KMS-11 (cell line): ENCODE measurements at regions not wholly inside any gene's neighbourhood (a gene's known extent, or its start where the extent isn't known, plus 50 kb on each side); places are given as distances from the start of the nearest gene placed in this dataset.
"Not testable (repeated sequence)": the region's sequence is repeated elsewhere in the genome, so short reads cannot be mapped to it uniquely, and the experiment has no call there.

ENCODE experiments used
- H2AFZ ChIP-seq: fragments of 200-600 bp; sonication (generic); 2 replicates; pipeline ENCODE4 v1.6.1; 2016; ENCODE audit warnings: antibody characterized with exemption, mixed run types, low read depth
- H3K27ac ChIP-seq: fragments of 200-600 bp; sonication (generic); 2 replicates; pipeline ENCODE4 v1.6.1; 2016; ENCODE audit warnings: mild to moderate bottlenecking, mixed run types
- H3K27me3 ChIP-seq: fragments of 200-600 bp; sonication (generic); 2 replicates; pipeline ENCODE4 v1.6.1; 2017; ENCODE audit warnings: mild to moderate bottlenecking, low read depth, mixed run types, moderate library complexity; ENCODE audit not compliant: insufficient read depth
- H3K36me3 ChIP-seq: fragments of 200-600 bp; sonication (generic); 2 replicates; pipeline ENCODE4 v1.6.1; 2017; ENCODE audit warnings: mild to moderate bottlenecking, mixed run types; ENCODE audit not compliant: insufficient read depth
- H3K4me1 ChIP-seq: fragments of 200-600 bp; sonication (generic); 2 replicates; pipeline ENCODE4 v1.6.1; 2016; ENCODE audit warnings: mild to moderate bottlenecking, low read depth, mixed run types; ENCODE audit not compliant: poor library complexity, severe bottlenecking
- H3K4me2 ChIP-seq: fragments of 200-600 bp; sonication (generic); 2 replicates; pipeline ENCODE4 v1.7.0; 2016; ENCODE audit warnings: mild to moderate bottlenecking, mixed run types
- H3K4me3 ChIP-seq: fragments of 200-600 bp; sonication (generic); IDR thresholded peaks from 2 replicates; pipeline ENCODE4 v1.6.1; 2017; ENCODE audit warnings: low read depth, low read length, mixed read lengths; ENCODE audit not compliant: insufficient read depth
- H3K79me2 ChIP-seq: fragments of 200-600 bp; sonication (generic); 2 replicates; pipeline ENCODE4 v1.6.1; 2016; ENCODE audit warnings: low read depth, mixed run types; ENCODE audit not compliant: insufficient read depth
- H3K9ac ChIP-seq: fragments of 200-600 bp; sonication (generic); 2 replicates; pipeline ENCODE4 v1.6.1; 2016; ENCODE audit warnings: mild to moderate bottlenecking, mixed run types
- H4K20me1 ChIP-seq: fragments of 200-600 bp; sonication (generic); 2 replicates; pipeline ENCODE4 v1.6.1; 2016; ENCODE audit warnings: mild to moderate bottlenecking, mixed run types; ENCODE audit not compliant: insufficient read depth
- TF ChIP-seq, protein P1 (sequence below): fragments of 200-600 bp; sonication (generic); conservative IDR thresholded peaks from 2 replicates; pipeline ENCODE4 v1.6.1; 2017; ENCODE audit warnings: low read depth, mild to moderate bottlenecking, antibody characterized with exemption, low read length, moderate library complexity, mixed read lengths

DNA sequence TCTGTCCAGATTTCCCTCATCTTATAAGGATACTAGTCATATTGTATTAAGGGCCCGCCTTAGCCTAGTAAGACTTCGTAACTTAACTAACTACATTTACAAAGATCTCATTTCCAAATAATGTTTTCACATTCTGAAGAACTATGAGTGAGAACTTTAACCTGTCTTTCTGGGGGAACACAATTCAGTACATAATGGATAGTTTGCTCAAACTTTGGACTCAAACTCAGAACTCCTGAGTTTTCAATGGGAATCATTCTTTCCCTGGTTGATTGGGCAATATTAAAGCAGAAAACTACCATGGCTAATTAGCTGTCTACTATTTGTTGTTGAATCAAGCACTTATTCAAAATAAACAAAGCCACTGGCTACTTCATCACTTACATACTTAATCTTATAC, 522.9 kb downstream of the REEP3 start:
- Histone ChIP-seq H3K79me2 (no peaks in the 10 kb centered on the region), H3K4me1 (peaks cover 11% of the 10 kb centered on the region), H4K20me1 (no peaks in the 10 kb centered on the region), H3K4me3 (no peak overlapping the region), H3K27ac (no peak overlapping the region), H3K9ac (no peak overlapping the region), H3K27me3 (peaks cover 16% of the 10 kb centered on the region), H3K4me2 (no peak overlapping the region), H2AFZ (no peak overlapping the region), H3K36me3 (no peaks in the 10 kb centered on the region)
- TF ChIP-seq, protein P1, sequence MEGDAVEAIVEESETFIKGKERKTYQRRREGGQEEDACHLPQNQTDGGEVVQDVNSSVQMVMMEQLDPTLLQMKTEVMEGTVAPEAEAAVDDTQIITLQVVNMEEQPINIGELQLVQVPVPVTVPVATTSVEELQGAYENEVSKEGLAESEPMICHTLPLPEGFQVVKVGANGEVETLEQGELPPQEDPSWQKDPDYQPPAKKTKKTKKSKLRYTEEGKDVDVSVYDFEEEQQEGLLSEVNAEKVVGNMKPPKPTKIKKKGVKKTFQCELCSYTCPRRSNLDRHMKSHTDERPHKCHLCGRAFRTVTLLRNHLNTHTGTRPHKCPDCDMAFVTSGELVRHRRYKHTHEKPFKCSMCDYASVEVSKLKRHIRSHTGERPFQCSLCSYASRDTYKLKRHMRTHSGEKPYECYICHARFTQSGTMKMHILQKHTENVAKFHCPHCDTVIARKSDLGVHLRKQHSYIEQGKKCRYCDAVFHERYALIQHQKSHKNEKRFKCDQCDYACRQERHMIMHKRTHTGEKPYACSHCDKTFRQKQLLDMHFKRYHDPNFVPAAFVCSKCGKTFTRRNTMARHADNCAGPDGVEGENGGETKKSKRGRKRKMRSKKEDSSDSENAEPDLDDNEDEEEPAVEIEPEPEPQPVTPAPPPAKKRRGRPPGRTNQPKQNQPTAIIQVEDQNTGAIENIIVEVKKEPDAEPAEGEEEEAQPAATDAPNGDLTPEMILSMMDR: no peak

DNA sequence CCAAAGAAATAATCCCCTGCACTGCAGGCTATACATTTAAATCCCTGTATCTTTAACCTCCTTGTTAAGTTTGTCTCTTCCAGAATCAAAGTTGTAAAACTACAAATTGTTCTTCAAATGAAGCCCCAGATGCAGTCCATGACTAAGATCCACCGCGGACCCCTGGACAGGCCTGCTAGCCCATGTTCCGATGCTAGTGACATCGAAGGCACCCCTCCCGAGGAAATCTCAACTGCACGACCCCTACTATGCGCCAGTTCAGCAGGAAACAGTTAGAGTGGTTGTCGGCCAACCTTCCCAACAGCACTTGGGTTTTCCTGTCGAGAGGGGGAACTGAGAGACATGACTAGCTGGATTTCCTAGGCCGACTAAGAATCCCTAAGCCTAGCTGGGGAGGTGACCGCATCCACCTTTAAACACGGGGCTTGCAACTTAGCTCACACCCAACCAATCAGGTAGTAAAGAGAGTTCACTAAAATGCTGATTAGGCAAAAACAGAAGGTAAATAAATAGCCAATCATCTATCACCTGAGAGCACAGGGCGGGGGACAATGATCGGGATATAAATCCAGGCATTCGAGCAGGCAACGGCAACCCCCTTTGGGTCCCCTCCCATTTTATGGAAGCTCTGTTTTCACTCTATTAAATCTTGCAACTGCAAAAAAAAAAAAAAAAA, 523.9 kb downstream of the REEP3 start:
- H2AFZ ChIP-seq: not testable (repeated sequence)

DNA sequence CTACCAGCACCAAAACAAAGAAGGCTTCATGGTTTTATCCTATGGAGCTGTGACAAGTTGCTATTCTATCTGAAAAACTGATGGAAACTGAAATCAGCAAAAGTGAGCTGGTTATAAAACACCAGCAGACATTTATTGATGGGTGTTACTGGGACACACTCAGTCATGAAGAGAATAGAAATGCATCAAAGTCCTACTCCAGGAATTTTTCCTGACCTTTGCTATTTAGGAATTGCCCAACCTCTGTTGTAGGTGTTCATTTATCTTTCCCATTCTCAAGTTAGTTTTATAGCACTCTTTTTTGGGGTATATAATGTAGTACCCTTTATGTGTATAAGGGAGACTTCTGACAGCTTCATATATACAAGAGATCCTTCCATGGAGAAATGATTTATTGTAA, 533.2 kb downstream of the REEP3 start:
- H3K27me3 ChIP-seq: no peaks in the 10 kb centered on the region
- H3K36me3 ChIP-seq: no peaks in the 10 kb centered on the region
- H3K27ac ChIP-seq: no peak overlapping the region
- H3K4me1 ChIP-seq: no peaks in the 10 kb centered on the region
- H4K20me1 ChIP-seq: no peaks in the 10 kb centered on the region
- H3K4me2 ChIP-seq: no peak overlapping the region
- no peak overlapping the region for H3K4me3 ChIP-seq
- no peak overlapping the region for H3K9ac ChIP-seq
- no peaks in the 10 kb centered on the region for H3K79me2 ChIP-seq
- TF ChIP-seq, protein P1: no peak
- H2AFZ ChIP-seq: no peak overlapping the region

More for the DNA sequence above, 523.9 kb downstream of the REEP3 start:
- H3K36me3 ChIP-seq, H3K9ac ChIP-seq, H3K79me2 ChIP-seq, H4K20me1 ChIP-seq, H3K27ac ChIP-seq, H3K27me3 ChIP-seq, H3K4me2 ChIP-seq, H3K4me1 ChIP-seq, H3K4me3 ChIP-seq: not testable (repeated sequence)

DNA sequence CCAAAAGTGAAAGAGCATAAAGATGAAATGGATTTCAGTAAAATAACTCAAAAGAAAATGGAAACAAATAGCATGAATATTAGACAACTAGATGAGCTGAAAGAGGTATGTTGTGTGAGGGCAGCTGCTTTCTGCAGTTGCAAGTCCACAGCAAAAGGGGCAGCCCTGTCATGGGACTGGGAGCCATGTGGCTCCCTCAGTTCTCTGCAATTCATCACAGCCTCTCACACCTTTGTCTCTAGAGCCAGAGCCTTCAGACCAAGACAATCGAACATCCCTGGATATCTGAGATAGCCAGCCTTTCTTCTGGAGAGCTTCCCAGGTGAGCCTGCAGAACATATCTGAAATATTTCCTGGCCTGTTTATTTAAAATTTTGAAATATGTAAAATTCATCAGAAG, 538.7 kb downstream of the REEP3 start:
- no peaks in the 10 kb centered on the region for H3K79me2 ChIP-seq
- no peak overlapping the region for H3K4me3 ChIP-seq
- H3K4me2 ChIP-seq: no peak overlapping the region
- no peaks in the 10 kb centered on the region for H3K27me3 ChIP-seq
- H3K4me1 ChIP-seq: no peaks in the 10 kb centered on the region
- H3K27ac ChIP-seq: no peak overlapping the region
- no peaks in the 10 kb centered on the region for H4K20me1 ChIP-seq
- TF ChIP-seq, protein P1: no peak
- no peak overlapping the region for H3K9ac ChIP-seq
- H3K36me3 ChIP-seq: no peaks in the 10 kb centered on the region
- H2AFZ ChIP-seq: no peak overlapping the region

DNA sequence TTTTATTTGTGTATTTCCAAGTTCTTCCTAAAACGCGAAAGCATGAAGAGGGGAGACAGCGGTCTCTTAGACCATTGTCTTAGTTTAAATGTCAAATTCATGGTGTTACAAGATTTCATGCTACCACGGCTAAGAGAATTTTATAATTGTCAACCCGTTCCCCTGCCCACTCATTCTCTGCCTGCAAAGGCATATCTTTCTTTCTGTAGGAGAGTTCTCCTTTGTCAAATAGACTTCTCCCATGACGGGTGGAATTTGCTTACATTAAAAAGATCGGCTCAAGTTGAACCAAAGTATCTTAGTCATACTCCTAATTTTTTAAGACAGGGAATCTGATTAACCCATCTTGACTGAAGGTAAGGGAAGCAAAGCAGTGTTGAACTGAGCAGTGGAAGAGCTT, 539.2 kb downstream of the REEP3 start:
- no peak overlapping the region for H3K4me3 ChIP-seq
- H3K36me3 ChIP-seq: no peaks in the 10 kb centered on the region
- TF ChIP-seq, protein P1: no peak
- no peaks in the 10 kb centered on the region for H4K20me1 ChIP-seq
- H3K4me1 ChIP-seq: no peaks in the 10 kb centered on the region
- no peak overlapping the region for H3K27ac ChIP-seq
- H3K79me2 ChIP-seq: no peaks in the 10 kb centered on the region
- H3K27me3 ChIP-seq: no peaks in the 10 kb centered on the region
- H3K4me2 ChIP-seq: no peak overlapping the region
- no peak overlapping the region for H2AFZ ChIP-seq
- no peak overlapping the region for H3K9ac ChIP-seq
